MM.1S (cell line): ENCODE measurements at regions not wholly inside any gene's neighbourhood (a gene's known extent, or its start where the extent isn't known, plus 50 kb on each side); places are given as distances from the start of the nearest gene placed in this dataset.

Experiments
- EZH2 ChIP-seq: fragments of 300-600 bp; sonication (generic); optimal IDR thresholded peaks from 2 replicates; pipeline ENCODE3; 2017; ENCODE audit warnings: low read depth, mild to moderate bottlenecking, antibody characterized with exemption, low read length, mixed read lengths
- EZH2phosphoT487 ChIP-seq: fragments of 300-600 bp; sonication (generic); IDR thresholded peaks from 2 replicates; pipeline ENCODE4 v1.6.1; 2018; ENCODE audit warnings: antibody characterized with exemption, low read length
- TF ChIP-seq, protein P1 (sequence below): fragments of 300-600 bp; sonication (generic); IDR thresholded peaks from 2 replicates; pipeline ENCODE4 v1.5.1; 2016; ENCODE audit warnings: antibody characterized with exemption, low read length, mixed read lengths

DNA sequence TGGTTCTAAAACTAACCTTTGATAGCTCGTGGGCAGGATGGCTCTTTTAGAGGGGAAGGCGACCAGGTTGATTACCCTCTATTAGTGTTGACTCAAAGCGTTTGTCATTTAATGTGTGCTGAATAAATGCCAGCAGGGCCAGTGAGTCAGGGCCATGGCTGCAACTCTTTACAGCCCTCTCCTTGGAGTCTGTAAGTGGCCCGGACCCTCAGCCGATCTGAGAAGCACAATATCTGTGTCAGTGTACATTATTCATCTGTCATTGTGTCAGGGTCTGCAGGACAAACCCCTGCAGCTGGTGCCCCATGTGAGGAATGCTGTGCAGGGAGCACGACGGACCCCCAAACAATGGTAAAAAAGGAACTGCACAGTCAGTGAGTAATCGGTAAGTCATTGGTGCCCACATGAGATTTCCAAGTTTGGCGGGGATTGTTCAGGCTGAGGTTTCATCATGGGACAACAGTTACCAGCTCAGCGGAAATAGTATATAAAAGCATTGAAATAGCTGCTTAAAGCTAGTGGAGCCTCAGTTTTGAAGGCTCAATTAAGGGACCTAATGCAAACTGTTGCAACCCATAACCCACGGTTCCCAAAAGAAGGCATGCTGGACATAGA, 139.1 kb downstream of the ZNF675 start:
- TF ChIP-seq, protein P1, sequence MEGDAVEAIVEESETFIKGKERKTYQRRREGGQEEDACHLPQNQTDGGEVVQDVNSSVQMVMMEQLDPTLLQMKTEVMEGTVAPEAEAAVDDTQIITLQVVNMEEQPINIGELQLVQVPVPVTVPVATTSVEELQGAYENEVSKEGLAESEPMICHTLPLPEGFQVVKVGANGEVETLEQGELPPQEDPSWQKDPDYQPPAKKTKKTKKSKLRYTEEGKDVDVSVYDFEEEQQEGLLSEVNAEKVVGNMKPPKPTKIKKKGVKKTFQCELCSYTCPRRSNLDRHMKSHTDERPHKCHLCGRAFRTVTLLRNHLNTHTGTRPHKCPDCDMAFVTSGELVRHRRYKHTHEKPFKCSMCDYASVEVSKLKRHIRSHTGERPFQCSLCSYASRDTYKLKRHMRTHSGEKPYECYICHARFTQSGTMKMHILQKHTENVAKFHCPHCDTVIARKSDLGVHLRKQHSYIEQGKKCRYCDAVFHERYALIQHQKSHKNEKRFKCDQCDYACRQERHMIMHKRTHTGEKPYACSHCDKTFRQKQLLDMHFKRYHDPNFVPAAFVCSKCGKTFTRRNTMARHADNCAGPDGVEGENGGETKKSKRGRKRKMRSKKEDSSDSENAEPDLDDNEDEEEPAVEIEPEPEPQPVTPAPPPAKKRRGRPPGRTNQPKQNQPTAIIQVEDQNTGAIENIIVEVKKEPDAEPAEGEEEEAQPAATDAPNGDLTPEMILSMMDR: no peak
- TF ChIP-seq EZH2phosphoT487 (no peak), EZH2 (no peak)
